IPS-18a (cell line): ENCODE measurements at regions not wholly inside any gene's neighbourhood (a gene's known extent, or its start where the extent isn't known, plus 50 kb on each side); places are given as distances from the start of the nearest gene placed in this dataset.
"Not testable (repeated sequence)": the region's sequence is repeated elsewhere in the genome, so short reads cannot be mapped to it uniquely, and the experiment has no call there.

ENCODE experiments used
- H3K27ac ChIP-seq: one replicate; pipeline ENCODE4 v1.5.1; 2013; ENCODE audit warnings: low read length
- H3K27me3 ChIP-seq: one replicate; pipeline ENCODE4 v1.6.1; 2013; ENCODE audit warnings: mild to moderate bottlenecking, low read length; ENCODE audit not compliant: control insufficient read depth, insufficient read depth
- H3K36me3 ChIP-seq: one replicate; pipeline ENCODE4 v1.6.1; 2013; ENCODE audit warnings: low read depth, low read length; ENCODE audit not compliant: control insufficient read depth
- H3K4me1 ChIP-seq: one replicate; pipeline ENCODE4 v1.6.1; 2013; ENCODE audit warnings: low read depth, low read length; ENCODE audit not compliant: control insufficient read depth
- H3K4me3 ChIP-seq: one replicate; pipeline ENCODE4 v1.5.1; 2013; ENCODE audit warnings: low read length
- H3K9ac ChIP-seq: one replicate; pipeline ENCODE4 v1.6.1; 2013; ENCODE audit warnings: mild to moderate bottlenecking, low read length, moderate library complexity
- H3K9me3 ChIP-seq: one replicate; pipeline ENCODE4 v1.6.1; 2013; ENCODE audit warnings: low read depth, low read length; ENCODE audit not compliant: control insufficient read depth

GRCh38 chr5:96120120-96120519 lies 158.5 kb upstream of the ELL2 start:
- H3K9me3 ChIP-seq = no peaks in the 10 kb centered on the region
- H3K27ac ChIP-seq = no peak overlapping the region
- no peaks in the 10 kb centered on the region for H3K36me3 ChIP-seq
- no peaks in the 10 kb centered on the region for H3K4me1 ChIP-seq
- no peak overlapping the region for H3K9ac ChIP-seq
- no peaks in the 10 kb centered on the region for H3K27me3 ChIP-seq
- H3K4me3 ChIP-seq = no peak overlapping the region

DNA sequence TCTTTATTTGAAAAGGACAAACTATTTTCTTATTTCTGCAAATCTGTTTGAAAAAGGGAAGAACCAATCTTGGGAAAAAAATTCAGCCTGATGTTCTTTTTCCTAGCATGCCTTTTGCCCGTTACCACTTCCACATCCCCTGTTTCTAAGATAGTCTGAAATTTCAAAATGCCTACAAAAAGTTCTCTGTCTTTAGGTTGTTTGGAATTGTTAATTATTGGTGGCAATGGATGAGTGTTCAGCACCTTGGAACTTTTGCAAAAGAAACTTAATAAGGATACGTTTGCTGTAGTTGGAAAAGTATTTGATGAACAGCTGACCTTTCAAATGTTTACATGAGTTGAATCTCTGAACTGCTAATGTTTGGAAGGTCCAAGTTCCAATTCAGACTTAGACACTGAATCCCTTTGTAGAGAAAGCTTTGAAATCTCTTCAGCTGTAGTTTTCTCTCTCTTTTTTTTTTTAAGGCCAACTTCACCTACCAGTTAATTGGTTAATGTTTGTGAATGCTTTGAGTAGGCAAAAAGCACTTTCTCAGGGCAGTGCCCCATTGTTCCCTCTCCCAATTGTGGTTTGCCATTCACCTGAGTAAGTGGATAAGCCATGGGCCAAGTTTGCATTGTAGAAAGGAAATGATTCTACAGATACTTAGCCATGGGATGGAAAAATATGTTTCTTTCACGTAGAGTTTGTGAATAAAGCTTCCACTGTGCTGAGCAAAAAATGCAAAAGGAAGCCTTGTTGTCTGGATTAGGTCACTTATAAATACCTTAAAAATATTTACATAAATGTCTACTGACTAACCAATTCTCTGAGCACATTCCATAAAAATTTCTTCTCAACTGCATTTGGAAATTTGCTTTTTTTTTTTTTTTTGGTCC lies 156.4 kb upstream of the ELL2 start:
- no peak overlapping the region for H3K4me3 ChIP-seq
- H3K27me3 ChIP-seq = no peaks in the 10 kb centered on the region
- no peaks in the 10 kb centered on the region for H3K4me1 ChIP-seq
- H3K27ac ChIP-seq = no peak overlapping the region
- H3K9ac ChIP-seq = no peak overlapping the region
- no peaks in the 10 kb centered on the region for H3K36me3 ChIP-seq
- no peaks in the 10 kb centered on the region for H3K9me3 ChIP-seq

DNA sequence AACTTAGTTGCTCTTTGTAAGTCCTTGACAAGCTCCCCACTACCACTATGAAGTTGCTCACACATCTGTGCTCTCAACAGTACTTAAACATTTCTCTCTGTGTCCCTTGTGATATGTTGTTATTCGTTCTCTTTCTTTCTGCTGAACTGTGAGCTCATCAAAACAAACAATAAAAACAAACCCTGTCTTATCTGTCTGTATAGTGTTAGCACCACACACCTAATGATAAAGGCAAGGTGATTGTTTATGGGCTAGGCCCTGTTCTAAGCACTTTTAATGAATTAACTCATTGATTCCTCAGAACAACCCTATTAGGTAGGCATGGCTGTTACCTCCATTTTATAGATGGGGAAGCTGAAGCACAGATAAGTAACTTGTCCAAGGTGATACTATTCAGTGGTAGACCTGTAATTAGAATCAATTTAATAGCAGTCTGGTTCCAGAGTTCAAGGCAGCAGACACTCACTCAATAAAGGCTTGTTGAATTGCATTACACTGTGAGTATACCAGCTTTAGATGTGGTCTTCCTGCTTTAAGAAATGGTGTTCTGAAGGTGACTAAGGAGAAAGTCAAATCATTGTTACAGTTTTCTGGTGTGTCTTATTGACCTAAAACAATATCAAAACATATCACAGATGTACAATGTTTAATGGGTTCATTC lies 153.6 kb upstream of the ELL2 start:
- Histone ChIP-seq H3K27ac (no peak overlapping the region), H3K36me3 (no peaks in the 10 kb centered on the region)

GRCh38 chr5:96114736-96115135 lies 153.1 kb upstream of the ELL2 start:
- Histone ChIP-seq H3K4me1 (no peaks in the 10 kb centered on the region), H3K9ac (no peak overlapping the region), H3K27ac (no peak overlapping the region), H3K36me3 (no peaks in the 10 kb centered on the region), H3K9me3 (no peaks in the 10 kb centered on the region), H3K27me3 (no peaks in the 10 kb centered on the region), H3K4me3 (no peak overlapping the region)

More for the DNA sequence above, 153.6 kb upstream of the ELL2 start:
- Histone ChIP-seq H3K4me1 (no peaks in the 10 kb centered on the region), H3K9me3 (no peaks in the 10 kb centered on the region), H3K27me3 (no peaks in the 10 kb centered on the region), H3K9ac (no peak overlapping the region), H3K4me3 (no peak overlapping the region)

DNA sequence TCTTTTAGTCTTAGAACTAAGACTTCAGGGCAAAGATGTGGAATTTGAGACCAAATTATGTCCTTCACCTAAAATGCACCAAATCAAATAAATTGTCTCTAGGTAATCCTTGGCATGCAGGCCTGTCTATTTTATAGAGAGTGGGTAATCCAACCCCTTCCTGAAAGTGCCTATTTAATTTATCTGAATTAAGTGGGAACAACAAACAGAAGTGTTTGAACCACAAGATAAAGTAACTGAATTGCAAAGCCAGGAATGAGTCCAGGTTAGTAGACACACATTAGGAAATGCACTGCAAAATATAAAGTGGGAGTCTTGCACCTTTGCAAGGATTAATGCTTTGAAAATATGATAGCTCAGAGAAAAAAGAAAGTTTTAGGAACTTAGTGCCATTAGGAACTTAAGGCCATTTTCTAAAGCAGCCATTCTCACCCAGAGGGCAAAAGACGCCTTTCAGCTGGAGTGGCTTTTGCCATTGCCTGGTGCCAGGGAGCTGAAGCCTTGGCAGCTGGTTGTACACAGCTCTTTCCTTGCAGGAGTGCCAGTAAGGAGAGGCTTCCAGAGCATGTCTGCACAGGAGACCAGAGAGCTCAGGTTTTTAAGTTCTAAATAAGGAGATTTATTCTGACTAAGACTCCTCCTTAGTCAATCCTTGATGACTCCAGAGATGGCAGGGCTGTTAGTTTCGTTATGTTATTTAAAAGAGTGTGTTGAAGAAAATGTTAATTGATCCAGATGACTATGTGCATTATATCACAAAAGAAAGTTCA lies 151.7 kb upstream of the ELL2 start:
- H3K9me3 ChIP-seq = no peaks in the 10 kb centered on the region

DNA sequence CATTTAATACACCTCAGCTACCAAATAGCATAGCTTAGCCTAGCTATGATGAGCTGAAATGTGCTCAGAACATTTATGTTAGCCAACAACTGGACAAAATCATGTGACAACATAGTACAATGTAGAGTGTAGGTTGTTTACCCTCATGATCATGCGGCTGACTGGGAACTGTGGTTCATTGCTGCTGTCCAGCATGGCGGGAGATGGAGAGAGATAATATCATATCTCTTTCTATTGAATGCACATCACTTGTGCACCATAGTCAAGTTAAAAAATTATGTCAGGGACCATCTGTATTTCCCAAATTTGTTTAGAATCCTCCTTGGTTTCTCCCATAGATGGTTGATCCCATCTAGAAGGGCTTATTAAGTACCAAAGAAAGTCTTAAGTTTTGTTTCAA lies 151.1 kb upstream of the ELL2 start:
- no peak overlapping the region for H3K27ac ChIP-seq
- no peaks in the 10 kb centered on the region for H3K9me3 ChIP-seq
- no peak overlapping the region for H3K4me3 ChIP-seq
- H3K36me3 ChIP-seq = no peaks in the 10 kb centered on the region
- H3K27me3 ChIP-seq = no peaks in the 10 kb centered on the region
- H3K4me1 ChIP-seq = no peaks in the 10 kb centered on the region
- H3K9ac ChIP-seq = no peak overlapping the region

More for the DNA sequence above, 151.7 kb upstream of the ELL2 start:
- H3K27ac ChIP-seq = no peak overlapping the region
- H3K36me3 ChIP-seq = no peaks in the 10 kb centered on the region
- no peaks in the 10 kb centered on the region for H3K4me1 ChIP-seq
- H3K9ac ChIP-seq = no peak overlapping the region
- H3K27me3 ChIP-seq = no peaks in the 10 kb centered on the region
- H3K4me3 ChIP-seq = no peak overlapping the region

DNA sequence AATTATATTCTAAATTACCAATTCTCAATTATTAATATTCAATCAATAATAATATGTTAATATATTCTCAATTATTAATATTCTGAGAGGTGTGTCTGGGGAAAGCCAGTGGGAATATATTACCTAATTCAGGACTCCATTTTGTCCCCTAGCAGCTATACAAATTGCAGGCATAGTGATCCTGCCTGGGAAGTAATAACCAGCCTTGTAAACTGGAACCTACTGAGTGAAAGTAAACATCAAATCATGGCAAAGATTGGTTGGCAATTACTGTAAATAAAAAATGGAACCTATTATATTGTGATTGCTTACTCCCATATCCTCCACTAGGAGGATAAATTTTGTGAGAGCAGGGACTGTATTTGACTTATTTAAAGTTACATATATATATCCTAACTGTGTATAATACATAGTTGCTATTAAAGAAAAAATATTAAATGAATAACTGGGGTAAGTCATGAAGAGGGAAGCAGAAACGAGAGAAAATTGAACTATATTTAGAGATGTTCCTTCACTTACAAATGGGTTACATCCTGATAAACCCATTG lies 150.5 kb upstream of the ELL2 start:
- no peaks in the 10 kb centered on the region for H3K27me3 ChIP-seq

GRCh38 chr5:96111080-96111756 lies 149.6 kb upstream of the ELL2 start:
- no peaks in the 10 kb centered on the region for H3K4me1 ChIP-seq
- H3K4me3 ChIP-seq = no peak overlapping the region
- no peaks in the 10 kb centered on the region for H3K36me3 ChIP-seq

More for the DNA sequence above, 150.5 kb upstream of the ELL2 start:
- Histone ChIP-seq H3K4me1 (no peaks in the 10 kb centered on the region), H3K27ac (no peak overlapping the region), H3K9me3 (no peaks in the 10 kb centered on the region), H3K36me3 (no peaks in the 10 kb centered on the region), H3K9ac (no peak overlapping the region), H3K4me3 (no peak overlapping the region)

GRCh38 chr5:96110300-96110699 lies 148.6 kb upstream of the ELL2 start:
- Histone ChIP-seq H3K9me3 (no peaks in the 10 kb centered on the region), H3K36me3 (no peaks in the 10 kb centered on the region), H3K4me3 (no peak overlapping the region), H3K4me1 (no peaks in the 10 kb centered on the region), H3K27me3 (no peaks in the 10 kb centered on the region), H3K27ac (no peak overlapping the region), H3K9ac (no peak overlapping the region)

More at GRCh38 chr5:96111080-96111756, 149.6 kb upstream of the ELL2 start:
- Histone ChIP-seq H3K27ac (no peak overlapping the region), H3K27me3 (no peaks in the 10 kb centered on the region), H3K9me3 (no peaks in the 10 kb centered on the region), H3K9ac (no peak overlapping the region)

DNA sequence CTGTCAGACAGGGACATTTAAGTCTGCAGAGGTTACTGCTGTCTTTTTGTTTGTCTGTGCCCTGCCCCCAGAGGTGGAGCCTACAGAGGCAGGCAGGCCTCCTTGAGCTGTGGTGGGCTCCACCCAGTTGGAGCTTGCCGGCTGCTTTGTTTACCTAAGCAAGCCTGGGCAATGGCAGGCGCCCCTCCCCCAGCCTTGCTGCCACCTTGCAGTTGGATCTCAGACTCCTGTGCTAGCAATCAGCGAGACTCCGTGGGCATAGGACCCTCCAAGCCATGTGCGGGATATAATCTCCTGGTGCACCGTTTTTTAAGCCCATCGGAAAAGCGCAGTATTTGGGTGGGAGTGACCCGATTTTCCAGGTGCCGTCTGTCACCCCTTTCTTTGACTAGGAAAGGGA lies 147.0 kb upstream of the ELL2 start:
- not testable (repeated sequence) for H3K9me3 ChIP-seq, H3K27ac ChIP-seq, H3K9ac ChIP-seq, H3K4me1 ChIP-seq, H3K27me3 ChIP-seq, H3K36me3 ChIP-seq, H3K4me3 ChIP-seq

DNA sequence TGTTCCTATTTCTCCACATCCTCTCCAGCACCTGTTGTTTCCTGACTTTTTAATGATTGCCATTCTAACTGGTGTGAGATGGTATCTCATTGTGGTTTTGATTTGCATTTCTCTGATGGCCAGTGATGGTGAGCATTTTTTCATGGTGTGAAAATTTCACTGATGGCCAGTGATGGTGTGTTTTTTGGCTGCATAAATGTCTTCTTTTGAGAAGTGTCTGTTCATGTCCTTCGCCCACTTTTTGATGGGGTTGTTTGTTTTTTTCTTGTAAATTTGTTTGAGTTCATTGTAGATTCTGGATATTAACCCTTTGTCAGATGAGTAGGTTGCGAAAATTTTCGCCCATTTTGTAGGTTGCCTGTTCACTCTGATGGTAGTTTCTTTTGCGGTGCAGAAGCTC lies 142.2 kb upstream of the ELL2 start:
- not testable (repeated sequence) for H3K9ac ChIP-seq, H3K4me3 ChIP-seq, H3K27ac ChIP-seq, H3K27me3 ChIP-seq, H3K4me1 ChIP-seq, H3K36me3 ChIP-seq, H3K9me3 ChIP-seq
